ENCODE measurements at regions not wholly inside any gene's neighbourhood (a gene's known extent, or its start where the extent isn't known, plus 50 kb on each side); places are given as distances from the start of the nearest gene placed in this dataset.

DNA sequence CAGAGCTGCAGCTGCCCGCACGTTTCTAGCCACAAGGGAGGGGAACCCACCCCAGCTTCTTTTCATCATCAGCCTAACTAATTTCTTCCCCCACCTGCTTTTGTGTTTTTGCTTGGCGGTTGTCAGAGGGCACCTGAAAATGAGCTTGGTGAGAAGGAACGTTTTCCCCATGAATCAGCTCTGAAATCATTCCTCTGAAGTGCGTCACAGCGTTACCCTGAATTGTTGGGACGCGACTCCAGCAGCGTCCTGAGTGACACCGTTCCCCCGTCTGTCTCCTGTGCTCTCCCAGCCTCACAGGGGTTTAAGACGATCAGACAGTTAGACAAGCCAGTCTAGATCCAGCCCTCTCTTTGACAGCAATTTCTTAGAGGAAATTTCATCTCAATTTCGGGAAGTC lies 722.9 kb upstream of the EEF2KMT start:
- 73 to 76% methylated on average over 13 of the region's 13 CpGs for WGBS, 2 donors
- H3K27ac ChIP-seq (ENCODE audit: low read depth in 2 of 2, low read length in 1 of 2) = no peak overlapping the region
- H3K27me3 ChIP-seq (ENCODE audit: control insufficient read depth in 1 of 2, insufficient read depth in 2 of 2, low read length in 2 of 2) = no peaks in the 10 kb centered on the region
- no peaks in the 10 kb centered on the region for H3K4me1 ChIP-seq (ENCODE audit: control insufficient read depth in 2 of 2, insufficient read depth in 2 of 2, low read length in 1 of 2)
- H3K4me3 ChIP-seq (ENCODE audit: low read depth in 1 of 2, low read length in 2 of 2) = no peak overlapping the region
- peaks cover 0 to 3% of the 10 kb centered on the region in 2 donors for H3K9me3 ChIP-seq (ENCODE audit: control insufficient read depth in 2 of 2, insufficient read depth in 1 of 2, low read depth in 1 of 2, low read length in 1 of 2)
- no peaks in the 10 kb centered on the region for H3K36me3 ChIP-seq (ENCODE audit: control insufficient read depth in 2 of 2, insufficient read depth in 2 of 2, low read length in 1 of 2)

DNA sequence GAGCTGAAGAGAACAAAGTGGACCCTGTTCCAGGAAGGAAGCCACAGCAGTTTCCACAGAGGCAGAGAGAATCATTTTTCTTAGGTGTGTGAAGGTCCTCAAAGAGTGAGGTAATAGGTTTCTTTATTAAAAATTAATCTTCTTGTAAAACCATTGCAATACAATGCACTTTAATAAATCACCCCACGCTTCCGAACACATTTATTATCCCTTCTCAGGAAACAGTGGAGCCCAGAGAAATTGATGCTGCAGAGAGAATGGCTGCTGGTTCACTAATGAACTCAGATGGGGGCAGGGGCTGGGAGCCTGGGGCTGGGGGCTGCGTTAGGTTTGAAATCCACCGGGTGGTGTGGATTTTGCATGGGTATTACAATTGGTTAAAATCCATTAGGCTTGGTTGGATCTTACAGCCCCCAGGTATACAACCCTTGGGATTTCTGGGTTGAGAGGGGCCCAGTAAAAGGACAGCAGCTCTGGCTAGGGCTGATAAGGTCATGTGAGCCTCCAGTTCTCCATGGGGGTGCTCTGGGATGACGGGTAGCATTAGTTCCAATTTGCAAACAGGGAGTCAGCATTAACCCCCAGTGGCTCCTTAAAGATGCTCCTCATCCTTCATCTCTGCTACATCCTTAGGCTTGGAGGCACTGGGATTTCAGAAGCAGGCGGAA lies 718.1 kb upstream of the EEF2KMT start:
- H3K27ac ChIP-seq (ENCODE audit: low read depth in 2 of 2, low read length in 1 of 2) = no peak overlapping the region
- H3K4me1 ChIP-seq (ENCODE audit: control insufficient read depth in 2 of 2, insufficient read depth in 2 of 2, low read length in 1 of 2) = no peaks in the 10 kb centered on the region
- whole genome bisulfite sequencing, 2 donors = 72 to 78% methylated on average over 6 of the region's 6 CpGs
- peaks cover 0 to 3% of the 10 kb centered on the region in 2 donors for H3K9me3 ChIP-seq (ENCODE audit: control insufficient read depth in 2 of 2, insufficient read depth in 1 of 2, low read depth in 1 of 2, low read length in 1 of 2)
- no peaks in the 10 kb centered on the region for H3K27me3 ChIP-seq (ENCODE audit: control insufficient read depth in 1 of 2, insufficient read depth in 2 of 2, low read length in 2 of 2)
- H3K4me3 ChIP-seq (ENCODE audit: low read depth in 1 of 2, low read length in 2 of 2) = no peak overlapping the region
- H3K36me3 ChIP-seq (ENCODE audit: control insufficient read depth in 2 of 2, insufficient read depth in 2 of 2, low read length in 1 of 2) = no peaks in the 10 kb centered on the region

DNA sequence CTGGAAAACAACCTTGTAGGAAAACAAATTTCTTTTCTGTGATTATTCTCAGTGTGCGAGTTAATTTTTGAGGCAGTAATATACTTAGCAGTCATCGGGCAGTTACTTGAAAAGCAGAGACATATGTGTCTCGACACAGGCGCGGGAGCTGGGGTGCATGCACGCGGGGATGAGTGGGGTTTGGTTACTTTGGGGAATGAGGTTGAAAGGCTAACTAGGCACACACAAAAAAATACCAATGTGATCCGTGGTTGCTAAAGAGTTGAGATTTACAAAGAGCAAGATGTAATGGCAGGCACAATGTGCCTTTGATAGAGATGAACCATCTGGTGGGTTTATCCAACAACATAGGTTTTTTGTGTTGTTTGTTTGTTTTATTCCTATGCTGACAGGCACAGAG lies 703.8 kb upstream of the EEF2KMT start:
- Histone ChIP-seq H3K27me3 (ENCODE audit: control insufficient read depth in 1 of 2, insufficient read depth in 2 of 2, low read length in 2 of 2) (no peaks in the 10 kb centered on the region), H3K36me3 (ENCODE audit: control insufficient read depth in 2 of 2, insufficient read depth in 2 of 2, low read length in 1 of 2) (no peaks in the 10 kb centered on the region), H3K9me3 (ENCODE audit: control insufficient read depth in 2 of 2, insufficient read depth in 1 of 2, low read depth in 1 of 2, low read length in 1 of 2) (no peaks in the 10 kb centered on the region), H3K4me1 (ENCODE audit: control insufficient read depth in 2 of 2, insufficient read depth in 2 of 2, low read length in 1 of 2) (no peaks in the 10 kb centered on the region), H3K4me3 (ENCODE audit: low read depth in 1 of 2, low read length in 2 of 2) (no peak overlapping the region), H3K27ac (ENCODE audit: low read depth in 2 of 2, low read length in 1 of 2) (no peak overlapping the region)
- WGBS, 2 donors = 89 to 91% methylated on average over 8 of the region's 8 CpGs

DNA sequence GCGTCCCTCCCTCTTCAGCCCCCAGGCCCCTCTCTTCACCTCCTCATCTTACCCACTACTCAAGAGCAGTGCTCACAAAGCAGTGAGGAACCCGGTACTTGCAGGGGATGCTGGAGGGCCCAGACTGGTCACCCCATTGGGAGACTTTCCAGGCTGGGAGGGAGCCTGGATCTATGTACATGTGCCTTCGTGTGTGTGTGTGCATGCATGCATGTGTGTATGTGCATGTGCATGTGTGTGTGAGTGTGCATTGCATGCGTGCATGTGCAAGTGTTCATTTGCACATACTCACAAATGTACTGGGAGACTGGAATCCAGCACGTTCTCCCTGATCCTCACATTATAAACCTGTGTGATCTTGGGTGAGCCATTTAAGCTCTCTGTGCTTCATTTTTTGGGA lies 696.0 kb upstream of the EEF2KMT start:
- H3K4me1 ChIP-seq (ENCODE audit: control insufficient read depth in 2 of 2, insufficient read depth in 2 of 2, low read length in 1 of 2) = no peaks in the 10 kb centered on the region
- peaks cover 0 to 2% of the 10 kb centered on the region in 2 donors for H3K9me3 ChIP-seq (ENCODE audit: control insufficient read depth in 2 of 2, insufficient read depth in 1 of 2, low read depth in 1 of 2, low read length in 1 of 2)
- WGBS, 2 donors = 73 to 77% methylated on average over 5 of the region's 5 CpGs
- no peaks in the 10 kb centered on the region for H3K36me3 ChIP-seq (ENCODE audit: control insufficient read depth in 2 of 2, insufficient read depth in 2 of 2, low read length in 1 of 2)
- no peak overlapping the region for H3K4me3 ChIP-seq (ENCODE audit: low read depth in 1 of 2, low read length in 2 of 2)
- no peak overlapping the region for H3K27ac ChIP-seq (ENCODE audit: low read depth in 2 of 2, low read length in 1 of 2)
- no peaks in the 10 kb centered on the region for H3K27me3 ChIP-seq (ENCODE audit: control insufficient read depth in 1 of 2, insufficient read depth in 2 of 2, low read length in 2 of 2)

DNA sequence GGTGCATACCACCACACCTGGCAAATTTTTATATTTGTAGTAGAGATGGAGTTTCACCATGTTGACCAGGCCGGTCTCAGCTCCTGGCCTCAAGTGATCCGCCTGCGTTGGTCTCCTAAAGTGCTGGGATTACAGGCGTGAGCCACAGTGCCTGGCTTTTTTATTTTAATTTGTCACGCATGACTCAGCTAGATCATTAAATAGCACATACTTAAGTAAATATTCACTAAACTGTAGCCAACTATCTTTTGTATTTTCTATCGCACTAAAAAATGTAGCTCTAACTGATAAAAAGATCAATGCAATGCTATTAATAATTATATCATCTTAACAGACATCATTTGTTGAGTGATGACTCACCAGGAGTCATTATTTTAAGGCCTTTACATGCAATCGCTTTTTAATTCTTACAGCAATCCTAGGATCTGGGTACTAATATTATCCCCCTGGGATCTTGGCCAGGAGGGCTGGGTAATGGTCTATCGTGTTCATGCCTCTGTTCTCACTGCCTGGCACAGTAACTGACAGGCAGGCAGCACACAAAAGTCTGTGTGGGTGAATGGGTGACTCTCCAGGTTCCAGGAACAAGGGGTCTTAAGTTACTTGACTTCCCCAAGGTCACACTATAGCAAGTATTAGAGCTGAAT lies 693.5 kb upstream of the EEF2KMT start:
- H3K4me3 ChIP-seq (ENCODE audit: low read depth in 1 of 2, low read length in 2 of 2) = no peak overlapping the region
- no peaks in the 10 kb centered on the region for H3K4me1 ChIP-seq (ENCODE audit: control insufficient read depth in 2 of 2, insufficient read depth in 2 of 2, low read length in 1 of 2)
- peaks cover 0 to 2% of the 10 kb centered on the region in 2 donors for H3K9me3 ChIP-seq (ENCODE audit: control insufficient read depth in 2 of 2, insufficient read depth in 1 of 2, low read depth in 1 of 2, low read length in 1 of 2)
- no peak overlapping the region for H3K27ac ChIP-seq (ENCODE audit: low read depth in 2 of 2, low read length in 1 of 2)
- no peaks in the 10 kb centered on the region for H3K27me3 ChIP-seq (ENCODE audit: control insufficient read depth in 1 of 2, insufficient read depth in 2 of 2, low read length in 2 of 2)
- H3K36me3 ChIP-seq (ENCODE audit: control insufficient read depth in 2 of 2, insufficient read depth in 2 of 2, low read length in 1 of 2) = no peaks in the 10 kb centered on the region
- WGBS, 2 donors = 43 to 53% methylated on average over 8 of the region's 8 CpGs

DNA sequence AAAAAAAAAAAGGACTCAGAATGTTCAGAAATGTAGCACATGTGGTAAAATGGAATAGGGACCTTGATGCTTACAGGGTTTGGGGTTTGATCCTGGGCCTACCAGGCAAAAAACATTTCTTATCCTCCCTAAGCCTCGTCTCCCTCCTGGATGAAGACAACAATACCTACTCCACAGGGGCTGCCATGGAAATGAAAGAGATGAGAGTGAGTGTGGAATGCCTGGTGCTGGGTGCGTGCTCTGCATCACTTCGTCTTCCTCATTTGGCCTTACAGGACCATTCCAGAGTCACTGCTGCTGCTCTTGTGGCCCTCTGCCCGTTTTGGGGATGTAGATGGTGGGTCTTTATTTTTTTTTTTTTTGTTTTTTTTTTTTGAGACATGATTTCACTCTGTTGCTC lies 692.9 kb upstream of the EEF2KMT start:
- no peak overlapping the region for H3K27ac ChIP-seq (ENCODE audit: low read depth in 2 of 2, low read length in 1 of 2)
- no peak overlapping the region for H3K4me3 ChIP-seq (ENCODE audit: low read depth in 1 of 2, low read length in 2 of 2)
- WGBS, 2 donors = 63 to 67% methylated on average over 4 of the region's 4 CpGs
- H3K36me3 ChIP-seq (ENCODE audit: control insufficient read depth in 2 of 2, insufficient read depth in 2 of 2, low read length in 1 of 2) = no peaks in the 10 kb centered on the region
- H3K27me3 ChIP-seq (ENCODE audit: control insufficient read depth in 1 of 2, insufficient read depth in 2 of 2, low read length in 2 of 2) = no peaks in the 10 kb centered on the region
- H3K9me3 ChIP-seq (ENCODE audit: control insufficient read depth in 2 of 2, insufficient read depth in 1 of 2, low read depth in 1 of 2, low read length in 1 of 2) = peaks cover 0 to 2% of the 10 kb centered on the region in 2 donors
- H3K4me1 ChIP-seq (ENCODE audit: control insufficient read depth in 2 of 2, insufficient read depth in 2 of 2, low read length in 1 of 2) = no peaks in the 10 kb centered on the region

DNA sequence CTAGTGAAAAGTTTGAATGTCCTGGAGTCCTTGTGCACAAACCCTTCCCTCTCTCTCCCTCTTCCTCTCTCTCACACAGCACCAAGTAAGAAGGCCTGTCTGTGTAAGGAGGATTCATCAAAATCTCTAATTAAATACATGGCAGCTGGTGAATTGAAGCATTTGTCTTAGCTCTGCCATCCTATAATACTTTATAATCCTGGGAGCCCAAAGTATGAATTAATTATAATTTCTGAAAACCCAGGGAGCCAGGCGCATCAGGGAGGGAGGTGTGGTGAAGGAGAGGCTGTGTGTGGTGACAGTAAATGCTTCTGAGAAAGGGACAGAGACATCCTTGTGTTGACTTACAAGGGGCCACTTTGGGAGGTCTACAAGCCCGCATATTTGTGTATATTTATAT lies 691.4 kb upstream of the EEF2KMT start:
- H3K9me3 ChIP-seq (ENCODE audit: control insufficient read depth in 2 of 2, insufficient read depth in 1 of 2, low read depth in 1 of 2, low read length in 1 of 2) = no peaks in the 10 kb centered on the region
- H3K36me3 ChIP-seq (ENCODE audit: control insufficient read depth in 2 of 2, insufficient read depth in 2 of 2, low read length in 1 of 2) = no peaks in the 10 kb centered on the region
- no peak overlapping the region for H3K27ac ChIP-seq (ENCODE audit: low read depth in 2 of 2, low read length in 1 of 2)
- H3K4me1 ChIP-seq (ENCODE audit: control insufficient read depth in 2 of 2, insufficient read depth in 2 of 2, low read length in 1 of 2) = no peaks in the 10 kb centered on the region
- no peak overlapping the region for H3K4me3 ChIP-seq (ENCODE audit: low read depth in 1 of 2, low read length in 2 of 2)
- H3K27me3 ChIP-seq (ENCODE audit: control insufficient read depth in 1 of 2, insufficient read depth in 2 of 2, low read length in 2 of 2) = no peaks in the 10 kb centered on the region
- 74 to 83% methylated on average over 2 of the region's 2 CpGs for WGBS, 2 donors

DNA sequence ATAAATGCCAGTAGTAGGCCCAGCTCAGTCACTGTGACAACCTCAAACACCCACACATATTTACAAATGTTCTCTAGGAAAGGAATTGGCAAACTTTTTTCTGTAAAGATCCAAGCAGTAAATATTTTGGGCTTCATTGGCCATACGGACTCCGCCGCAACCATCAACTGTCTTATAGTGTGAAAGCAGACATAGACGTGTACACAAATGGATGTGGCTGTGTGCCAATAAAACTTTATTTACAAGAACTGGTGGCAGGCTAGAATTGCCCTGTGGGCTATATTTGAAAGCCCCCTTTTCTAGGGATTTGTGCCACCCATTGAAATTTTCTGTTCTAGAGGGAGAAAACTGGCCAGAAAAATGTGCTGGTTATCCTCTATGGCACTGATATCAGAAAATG lies 683.8 kb upstream of the EEF2KMT start:
- no peak overlapping the region for H3K4me3 ChIP-seq (ENCODE audit: low read depth in 1 of 2, low read length in 2 of 2)
- no peaks in the 10 kb centered on the region for H3K4me1 ChIP-seq (ENCODE audit: control insufficient read depth in 2 of 2, insufficient read depth in 2 of 2, low read length in 1 of 2)
- H3K27ac ChIP-seq (ENCODE audit: low read depth in 2 of 2, low read length in 1 of 2) = no peak overlapping the region
- no peaks in the 10 kb centered on the region for H3K27me3 ChIP-seq (ENCODE audit: control insufficient read depth in 1 of 2, insufficient read depth in 2 of 2, low read length in 2 of 2)
- H3K36me3 ChIP-seq (ENCODE audit: control insufficient read depth in 2 of 2, insufficient read depth in 2 of 2, low read length in 1 of 2) = no peaks in the 10 kb centered on the region
- 86 to 87% methylated on average over 4 of the region's 4 CpGs for WGBS, 2 donors
- peaks cover 2 to 3% of the 10 kb centered on the region in 2 donors for H3K9me3 ChIP-seq (ENCODE audit: control insufficient read depth in 2 of 2, insufficient read depth in 1 of 2, low read depth in 1 of 2, low read length in 1 of 2)

DNA sequence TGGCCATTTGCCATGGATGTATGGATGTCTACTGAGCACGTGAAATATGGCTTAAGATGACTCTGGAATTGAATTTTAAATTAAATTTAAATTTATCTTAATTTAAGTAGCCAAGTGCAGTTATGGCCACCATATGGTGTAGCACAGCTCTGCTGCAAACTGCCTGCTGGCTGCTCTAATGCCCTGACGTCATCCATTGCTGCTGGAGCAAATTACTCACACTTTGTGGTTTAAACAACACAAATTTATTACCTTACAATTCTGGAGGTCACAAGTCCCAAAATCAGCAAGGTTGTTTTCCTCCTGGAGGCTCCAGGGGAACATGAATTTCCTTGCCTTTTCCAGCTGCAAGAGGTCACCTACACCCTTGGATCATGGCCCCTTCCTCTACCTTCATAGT lies 679.3 kb upstream of the EEF2KMT start:
- Histone ChIP-seq H3K27ac (ENCODE audit: low read depth in 2 of 2, low read length in 1 of 2) (no peak overlapping the region), H3K4me1 (ENCODE audit: control insufficient read depth in 2 of 2, insufficient read depth in 2 of 2, low read length in 1 of 2) (no peaks in the 10 kb centered on the region), H3K27me3 (ENCODE audit: control insufficient read depth in 1 of 2, insufficient read depth in 2 of 2, low read length in 2 of 2) (no peaks in the 10 kb centered on the region), H3K4me3 (ENCODE audit: low read depth in 1 of 2, low read length in 2 of 2) (no peak overlapping the region), H3K36me3 (ENCODE audit: control insufficient read depth in 2 of 2, insufficient read depth in 2 of 2, low read length in 1 of 2) (no peaks in the 10 kb centered on the region), H3K9me3 (ENCODE audit: control insufficient read depth in 2 of 2, insufficient read depth in 1 of 2, low read depth in 1 of 2, low read length in 1 of 2) (no peaks in the 10 kb centered on the region)
- WGBS, 2 donors = 45 to 55% methylated on average over 2 of the region's 2 CpGs

DNA sequence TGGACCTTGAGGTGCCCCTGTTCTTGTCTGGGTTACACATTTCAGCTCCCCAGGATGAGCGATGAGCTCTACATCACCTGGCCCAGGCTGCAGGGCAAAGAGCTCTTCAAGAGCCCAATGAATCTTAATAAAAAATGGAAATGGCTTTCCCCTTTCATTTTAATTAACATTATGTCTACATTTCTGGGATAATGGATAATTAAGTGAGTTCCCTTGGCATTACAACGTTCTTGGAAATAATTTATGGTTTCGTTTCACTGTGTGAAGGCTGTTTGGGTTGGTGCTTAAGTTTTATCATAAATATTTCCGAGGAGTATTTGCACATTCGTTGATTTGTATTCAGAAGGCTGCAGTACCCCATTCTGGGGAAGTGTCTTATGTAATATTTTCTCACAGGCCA lies 678.3 kb upstream of the EEF2KMT start:
- no peak overlapping the region for H3K27ac ChIP-seq (ENCODE audit: low read depth in 2 of 2, low read length in 1 of 2)
- no peaks in the 10 kb centered on the region for H3K9me3 ChIP-seq (ENCODE audit: control insufficient read depth in 2 of 2, insufficient read depth in 1 of 2, low read depth in 1 of 2, low read length in 1 of 2)
- WGBS, 2 donors = 61% methylated on average over 5 of the region's 5 CpGs
- no peaks in the 10 kb centered on the region for H3K27me3 ChIP-seq (ENCODE audit: control insufficient read depth in 1 of 2, insufficient read depth in 2 of 2, low read length in 2 of 2)
- H3K4me3 ChIP-seq (ENCODE audit: low read depth in 1 of 2, low read length in 2 of 2) = no peak overlapping the region
- no peaks in the 10 kb centered on the region for H3K36me3 ChIP-seq (ENCODE audit: control insufficient read depth in 2 of 2, insufficient read depth in 2 of 2, low read length in 1 of 2)
- H3K4me1 ChIP-seq (ENCODE audit: control insufficient read depth in 2 of 2, insufficient read depth in 2 of 2, low read length in 1 of 2) = no peaks in the 10 kb centered on the region

All from esophagus (tissue), 2 donors.